AG09309 (cell line): ENCODE measurements at regions not wholly inside any gene's neighbourhood (a gene's known extent, or its start where the extent isn't known, plus 50 kb on each side); places are given as distances from the start of the nearest gene placed in this dataset.

Experiments used
- DNase-seq: peaks from one replicate; pipeline ENCODE4 v3.0.0-alpha.2; 2010; ENCODE audit warnings: low read depth
- H3K4me3 ChIP-seq: 2 replicates; pipeline ENCODE4 v1.5.1; 2011; ENCODE audit warnings: mild to moderate bottlenecking, low read depth, low read length, moderate library complexity; ENCODE audit not compliant: control insufficient read depth
- TF ChIP-seq, protein P1 (sequence below): IDR thresholded peaks from 2 replicates; pipeline ENCODE4 v1.5.1; 2011; ENCODE audit warnings: mild to moderate bottlenecking, low read depth, low read length, inconsistent platforms; ENCODE audit not compliant: insufficient read depth, control insufficient read depth; ENCODE audit errors: missing control alignments

GRCh38 chr21:17429936-17430335 lies 82.9 kb upstream of the CXADR start:
- TF ChIP-seq, protein P1, sequence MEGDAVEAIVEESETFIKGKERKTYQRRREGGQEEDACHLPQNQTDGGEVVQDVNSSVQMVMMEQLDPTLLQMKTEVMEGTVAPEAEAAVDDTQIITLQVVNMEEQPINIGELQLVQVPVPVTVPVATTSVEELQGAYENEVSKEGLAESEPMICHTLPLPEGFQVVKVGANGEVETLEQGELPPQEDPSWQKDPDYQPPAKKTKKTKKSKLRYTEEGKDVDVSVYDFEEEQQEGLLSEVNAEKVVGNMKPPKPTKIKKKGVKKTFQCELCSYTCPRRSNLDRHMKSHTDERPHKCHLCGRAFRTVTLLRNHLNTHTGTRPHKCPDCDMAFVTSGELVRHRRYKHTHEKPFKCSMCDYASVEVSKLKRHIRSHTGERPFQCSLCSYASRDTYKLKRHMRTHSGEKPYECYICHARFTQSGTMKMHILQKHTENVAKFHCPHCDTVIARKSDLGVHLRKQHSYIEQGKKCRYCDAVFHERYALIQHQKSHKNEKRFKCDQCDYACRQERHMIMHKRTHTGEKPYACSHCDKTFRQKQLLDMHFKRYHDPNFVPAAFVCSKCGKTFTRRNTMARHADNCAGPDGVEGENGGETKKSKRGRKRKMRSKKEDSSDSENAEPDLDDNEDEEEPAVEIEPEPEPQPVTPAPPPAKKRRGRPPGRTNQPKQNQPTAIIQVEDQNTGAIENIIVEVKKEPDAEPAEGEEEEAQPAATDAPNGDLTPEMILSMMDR, result no peak
- DNase-seq, result no peak
- H3K4me3 ChIP-seq, result no peak overlapping the region

- DNase-seq, result no peak
- no peak overlapping the region for H3K4me3 ChIP-seq
- TF ChIP-seq, protein P1, result no peak
These were observed 80.1 kb upstream of the CXADR start for GRCh38 chr21:17432732-17433057.

DNA sequence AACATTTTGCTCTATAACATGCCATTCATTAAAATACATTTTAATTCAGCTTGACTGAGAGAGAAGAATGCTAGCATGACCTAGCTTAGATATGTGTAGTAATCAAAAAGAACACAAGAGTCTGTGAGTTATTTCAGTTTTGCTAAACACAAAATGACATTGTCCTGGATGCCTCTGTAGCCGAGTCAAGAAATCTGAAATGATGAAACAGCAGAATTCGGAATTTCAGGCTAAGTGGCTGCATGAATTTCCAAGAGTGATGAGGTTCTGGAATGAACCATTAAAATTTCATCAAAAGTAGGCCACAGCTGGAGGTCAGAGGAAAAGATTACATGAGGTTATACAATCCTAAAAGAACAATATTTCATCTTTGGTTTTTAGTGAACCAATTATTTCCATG lies 79.1 kb upstream of the CXADR start:
- no peak overlapping the region for H3K4me3 ChIP-seq
- no peak for DNase-seq
- TF ChIP-seq, protein P1, result no peak

GRCh38 chr21:17435565-17436543 lies 77.0 kb upstream of the CXADR start:
- no peak overlapping the region for H3K4me3 ChIP-seq
- DNase-seq, result no peak
- TF ChIP-seq, protein P1, result no peak

DNA sequence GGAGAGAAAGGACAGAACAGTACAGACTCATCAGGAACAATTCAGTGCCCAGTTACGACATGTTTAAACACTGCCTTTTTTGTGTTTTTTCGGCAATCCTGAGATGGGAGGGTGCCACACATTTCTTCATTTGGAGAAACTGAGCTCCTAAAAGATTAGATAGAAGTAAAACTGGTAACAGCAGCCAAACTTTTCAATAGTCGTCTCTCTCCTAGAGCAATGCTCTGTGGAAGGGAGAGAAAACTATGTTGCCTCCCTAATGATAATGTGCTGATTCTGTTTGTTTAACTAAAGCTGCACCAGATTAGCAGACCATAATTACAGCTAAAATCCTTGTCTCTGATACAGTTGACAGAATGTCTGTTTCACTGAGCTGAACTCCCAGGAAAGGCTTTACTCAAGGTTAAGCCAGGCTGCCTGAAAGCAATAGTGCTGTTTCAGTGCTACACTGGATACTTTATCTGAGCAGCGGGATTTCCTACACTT lies 76.2 kb upstream of the CXADR start:
- TF ChIP-seq, protein P1, result no peak
- no peak for DNase-seq
- H3K4me3 ChIP-seq, result no peak overlapping the region

DNA sequence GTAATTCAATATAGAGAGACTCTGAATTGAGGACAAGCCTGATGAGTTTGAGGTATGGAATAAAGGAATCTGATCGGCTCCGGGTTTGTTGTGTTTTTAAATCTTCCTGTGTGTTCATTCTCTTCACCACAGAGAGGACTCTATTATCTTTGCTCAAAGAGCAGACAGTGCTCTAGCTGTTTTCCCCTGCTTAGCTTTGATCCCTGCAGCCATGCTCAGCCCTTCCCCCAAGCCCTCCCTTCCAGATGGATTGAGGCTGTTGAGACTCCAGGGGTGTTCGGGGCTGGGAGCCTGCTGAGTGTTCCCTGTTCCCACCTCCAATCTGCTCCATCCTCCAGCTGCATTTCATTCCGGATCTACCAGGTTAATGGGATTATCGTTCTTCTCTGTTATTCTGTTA lies 74.2 kb upstream of the CXADR start:
- TF ChIP-seq, protein P1, result no peak
- no peak for DNase-seq
- no peak overlapping the region for H3K4me3 ChIP-seq
